NB4 (cell line): ENCODE measurements at regions not wholly inside any gene's neighbourhood (a gene's known extent, or its start where the extent isn't known, plus 50 kb on each side); places are given as distances from the start of the nearest gene placed in this dataset.

ENCODE experiments used
- CTCF ChIP-seq: IDR thresholded peaks from one replicate; pipeline ENCODE4 v1.5.1; 2012; ENCODE audit warnings: low read depth, low read length
- MAX ChIP-seq: IDR thresholded peaks from 2 replicates; pipeline ENCODE4 v1.6.1; 2011; ENCODE audit warnings: low read depth, low read length
- POLR2A ChIP-seq: IDR thresholded peaks from 2 replicates; pipeline ENCODE4 v1.6.1; 2011; ENCODE audit warnings: mild to moderate bottlenecking; ENCODE audit not compliant: insufficient read length; ENCODE audit errors: extremely low read depth

- TF ChIP-seq CTCF (no peak), POLR2A (no peak), MAX (no peak)
These were observed 89.8 kb upstream of the NEUROD1 start for GRCh38 chr2:181770150-181770549.
